ENCODE measurements at regions not wholly inside any gene's neighbourhood (a gene's known extent, or its start where the extent isn't known, plus 50 kb on each side); places are given as distances from the start of the nearest gene placed in this dataset.

GRCh38 chr4:53709693-53710092 is 118.4 kb upstream of the LNX1 start:
- TF ChIP-seq, protein P1, sequence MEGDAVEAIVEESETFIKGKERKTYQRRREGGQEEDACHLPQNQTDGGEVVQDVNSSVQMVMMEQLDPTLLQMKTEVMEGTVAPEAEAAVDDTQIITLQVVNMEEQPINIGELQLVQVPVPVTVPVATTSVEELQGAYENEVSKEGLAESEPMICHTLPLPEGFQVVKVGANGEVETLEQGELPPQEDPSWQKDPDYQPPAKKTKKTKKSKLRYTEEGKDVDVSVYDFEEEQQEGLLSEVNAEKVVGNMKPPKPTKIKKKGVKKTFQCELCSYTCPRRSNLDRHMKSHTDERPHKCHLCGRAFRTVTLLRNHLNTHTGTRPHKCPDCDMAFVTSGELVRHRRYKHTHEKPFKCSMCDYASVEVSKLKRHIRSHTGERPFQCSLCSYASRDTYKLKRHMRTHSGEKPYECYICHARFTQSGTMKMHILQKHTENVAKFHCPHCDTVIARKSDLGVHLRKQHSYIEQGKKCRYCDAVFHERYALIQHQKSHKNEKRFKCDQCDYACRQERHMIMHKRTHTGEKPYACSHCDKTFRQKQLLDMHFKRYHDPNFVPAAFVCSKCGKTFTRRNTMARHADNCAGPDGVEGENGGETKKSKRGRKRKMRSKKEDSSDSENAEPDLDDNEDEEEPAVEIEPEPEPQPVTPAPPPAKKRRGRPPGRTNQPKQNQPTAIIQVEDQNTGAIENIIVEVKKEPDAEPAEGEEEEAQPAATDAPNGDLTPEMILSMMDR (IDR thresholded peaks at IDR 0.05), result no peak
- no peak for TF ChIP-seq POLR2A (IDR thresholded peaks at IDR 0.05)
